Smooth muscle cell (in vitro differentiated cells): ENCODE measurements at regions not wholly inside any gene's neighbourhood (a gene's known extent, or its start where the extent isn't known, plus 50 kb on each side); places are given as distances from the start of the nearest gene placed in this dataset.

ENCODE experiments used
- DNase-seq: peaks from one replicate; lab custom pipeline; 2025; ENCODE audit not compliant: unreplicated experiment; lab: John Stamatoyannopoulos, UW
- H2AFZ ChIP-seq: fragments of 200-600 bp; sonication (generic); 2 replicates; pipeline ENCODE4 v1.6.0; 2016; ENCODE audit warnings: antibody characterized with exemption, low read depth, mild to moderate bottlenecking
- H3F3A ChIP-seq: fragments of 200-600 bp; sonication (generic); 2 replicates; pipeline ENCODE4 v1.6.0; 2017; ENCODE audit warnings: antibody characterized with exemption, low read depth
- H3K27ac ChIP-seq: fragments of 200-600 bp; sonication (generic); 2 replicates; pipeline ENCODE4 v1.5.1; 2016; ENCODE audit warnings: low read depth, mild to moderate bottlenecking
- H3K27me3 ChIP-seq: fragments of 200-600 bp; sonication (generic); 2 replicates; pipeline ENCODE4 v1.6.1; 2016; ENCODE audit warnings: low read depth, mild to moderate bottlenecking
- H3K36me3 ChIP-seq: fragments of 200-600 bp; sonication (generic); 2 replicates; pipeline ENCODE4 v1.5.1; 2016; ENCODE audit warnings: low read depth
- H3K4me1 ChIP-seq: fragments of 200-600 bp; sonication (generic); 2 replicates; pipeline ENCODE4 v1.5.1; 2016; ENCODE audit warnings: low read depth
- H3K4me2 ChIP-seq: fragments of 200-600 bp; sonication (generic); 2 replicates; pipeline ENCODE4 v1.6.0; 2016; ENCODE audit warnings: mild to moderate bottlenecking
- H3K4me3 ChIP-seq: fragments of 200-600 bp; sonication (generic); 2 replicates; pipeline ENCODE4 v1.5.1; 2016; ENCODE audit warnings: mild to moderate bottlenecking
- H3K79me2 ChIP-seq: fragments of 200-600 bp; sonication (generic); 2 replicates; pipeline ENCODE4 v1.6.0; 2016; ENCODE audit warnings: low read depth, mild to moderate bottlenecking
- H3K9ac ChIP-seq: fragments of 200-600 bp; sonication (generic); 2 replicates; pipeline ENCODE4 v1.6.0; 2016; ENCODE audit warnings: low read depth
- H3K9me3 ChIP-seq: fragments of 200-600 bp; sonication (generic); replicated peaks from 2 replicates; pipeline ENCODE4 v1.5.1; 2016; ENCODE audit warnings: low read depth
- H4K20me1 ChIP-seq: fragments of 200-600 bp; sonication (generic); 2 replicates; pipeline ENCODE4 v1.6.0; 2016; ENCODE audit warnings: low read depth
- WGBS: methylation state at CpG from one replicate; pipeline ENCODE4 v1.1.7; 2016; ENCODE audit warnings: low lambda C conversion rate; 5-methylcytosine and 5-hydroxymethylcytosine counted together
- TF ChIP-seq, protein P1 (sequence below): fragments of 200-600 bp; sonication (generic); IDR thresholded peaks from 2 replicates; pipeline ENCODE4 v1.5.1; 2017; ENCODE audit warnings: borderline replicate concordance, mild to moderate bottlenecking, antibody characterized with exemption; ENCODE audit not compliant: insufficient read depth, poor library complexity, severe bottlenecking

- no peak for DNase-seq
- no peaks in the 10 kb centered on the region for H3K36me3 ChIP-seq
- no peaks in the 10 kb centered on the region for H4K20me1 ChIP-seq
- no peak overlapping the region for H3K27ac ChIP-seq
- H3K9ac ChIP-seq = no peak overlapping the region
- TF ChIP-seq, protein P1, sequence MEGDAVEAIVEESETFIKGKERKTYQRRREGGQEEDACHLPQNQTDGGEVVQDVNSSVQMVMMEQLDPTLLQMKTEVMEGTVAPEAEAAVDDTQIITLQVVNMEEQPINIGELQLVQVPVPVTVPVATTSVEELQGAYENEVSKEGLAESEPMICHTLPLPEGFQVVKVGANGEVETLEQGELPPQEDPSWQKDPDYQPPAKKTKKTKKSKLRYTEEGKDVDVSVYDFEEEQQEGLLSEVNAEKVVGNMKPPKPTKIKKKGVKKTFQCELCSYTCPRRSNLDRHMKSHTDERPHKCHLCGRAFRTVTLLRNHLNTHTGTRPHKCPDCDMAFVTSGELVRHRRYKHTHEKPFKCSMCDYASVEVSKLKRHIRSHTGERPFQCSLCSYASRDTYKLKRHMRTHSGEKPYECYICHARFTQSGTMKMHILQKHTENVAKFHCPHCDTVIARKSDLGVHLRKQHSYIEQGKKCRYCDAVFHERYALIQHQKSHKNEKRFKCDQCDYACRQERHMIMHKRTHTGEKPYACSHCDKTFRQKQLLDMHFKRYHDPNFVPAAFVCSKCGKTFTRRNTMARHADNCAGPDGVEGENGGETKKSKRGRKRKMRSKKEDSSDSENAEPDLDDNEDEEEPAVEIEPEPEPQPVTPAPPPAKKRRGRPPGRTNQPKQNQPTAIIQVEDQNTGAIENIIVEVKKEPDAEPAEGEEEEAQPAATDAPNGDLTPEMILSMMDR = no peak
- WGBS = 90% methylated on average over 16 of the region's 16 CpGs
- H3F3A ChIP-seq = no peaks in the 10 kb centered on the region
- H3K4me2 ChIP-seq = no peak overlapping the region
- H3K79me2 ChIP-seq = no peaks in the 10 kb centered on the region
- H3K4me3 ChIP-seq = no peak overlapping the region
- no peaks in the 10 kb centered on the region for H3K9me3 ChIP-seq
- H3K27me3 ChIP-seq = no peaks in the 10 kb centered on the region
- H2AFZ ChIP-seq = no peak overlapping the region
- H3K4me1 ChIP-seq = no peaks in the 10 kb centered on the region
Measured at GRCh38 chr2:239724194-239724849, 300.8 kb downstream of the NDUFA10 start.

DNA sequence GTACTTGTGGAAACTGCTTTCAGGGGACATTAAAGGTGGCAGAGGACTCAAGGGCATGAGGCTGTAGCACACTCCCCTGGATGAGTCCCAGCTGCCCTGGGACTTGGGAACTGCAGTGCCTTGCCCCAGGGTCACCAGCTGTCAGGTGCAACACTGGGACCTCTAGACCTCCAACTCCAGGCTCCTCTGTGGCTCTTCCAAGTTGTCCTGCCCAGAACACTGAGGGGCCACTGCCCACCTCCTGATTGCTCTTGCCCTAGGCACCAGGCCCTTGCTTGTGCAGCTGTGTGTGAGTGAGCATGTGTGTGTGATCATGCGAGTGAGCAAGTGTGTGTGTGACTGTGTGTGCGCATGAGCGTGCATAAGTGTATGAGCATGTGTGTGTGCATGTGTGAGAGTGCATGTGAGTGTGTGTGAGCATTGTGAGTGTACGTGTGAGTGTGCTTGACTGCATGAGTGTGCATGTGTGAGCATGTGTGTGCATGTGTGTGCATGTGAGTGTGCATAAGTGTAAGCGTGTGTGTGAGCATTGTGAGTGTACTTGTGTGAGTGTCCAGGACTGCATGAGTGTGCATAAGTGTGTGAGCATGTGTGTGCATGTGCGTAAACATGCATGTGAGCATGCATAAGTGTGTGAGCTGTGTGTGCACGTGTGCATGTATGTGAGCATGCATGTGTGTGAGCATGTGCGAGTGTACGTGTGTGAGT lies 301.5 kb downstream of the NDUFA10 start:
- TF ChIP-seq, protein P1 = no peak
- Histone ChIP-seq H3K4me1 (no peaks in the 10 kb centered on the region), H3K4me2 (no peak overlapping the region), H4K20me1 (no peaks in the 10 kb centered on the region), H3K9me3 (no peaks in the 10 kb centered on the region), H3K36me3 (no peaks in the 10 kb centered on the region), H3K27me3 (no peaks in the 10 kb centered on the region), H2AFZ (no peak overlapping the region), H3K79me2 (no peaks in the 10 kb centered on the region), H3F3A (no peaks in the 10 kb centered on the region), H3K4me3 (no peak overlapping the region), H3K9ac (no peak overlapping the region), H3K27ac (no peak overlapping the region)
- WGBS = 92% methylated on average over 9 of the region's 9 CpGs
- DNase-seq = no peak

DNA sequence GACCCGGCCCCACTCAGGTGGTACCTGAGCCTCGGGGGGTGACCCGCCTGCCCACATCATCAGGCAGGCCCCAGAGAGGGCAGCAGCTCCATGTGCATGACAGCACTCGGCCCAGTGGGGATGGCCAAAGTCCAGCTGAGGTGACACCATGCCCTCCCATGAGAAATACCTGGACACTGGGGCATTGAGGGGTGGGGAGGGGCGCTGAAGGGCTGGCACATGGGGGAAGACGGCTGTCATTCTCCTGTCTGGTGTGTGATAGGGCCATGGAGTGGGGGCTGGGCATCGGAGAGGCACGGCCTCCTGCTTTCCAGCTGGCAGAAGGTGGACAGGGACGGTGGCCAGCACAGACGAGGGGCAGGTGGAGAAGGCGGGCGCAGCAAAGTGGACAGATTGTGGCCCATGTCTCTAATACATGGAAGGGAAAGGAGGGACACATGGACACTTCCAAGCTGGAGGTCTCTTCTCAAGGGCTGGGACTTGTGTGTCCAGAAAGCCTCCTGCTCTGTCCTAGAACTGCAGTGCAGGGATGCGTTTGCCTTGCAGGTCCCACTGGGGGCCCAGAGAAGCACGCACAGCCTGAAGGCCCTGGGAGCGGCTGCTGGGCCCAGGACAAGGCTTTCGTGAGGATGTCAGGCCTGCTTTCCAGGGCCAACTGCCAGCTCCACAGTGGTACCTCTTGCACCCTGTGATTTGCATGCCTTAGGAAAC lies 302.2 kb downstream of the NDUFA10 start:
- Histone ChIP-seq H4K20me1 (no peaks in the 10 kb centered on the region), H3K27ac (no peak overlapping the region), H3K4me2 (no peak overlapping the region), H2AFZ (no peak overlapping the region), H3K79me2 (no peaks in the 10 kb centered on the region), H3K9me3 (no peaks in the 10 kb centered on the region), H3K9ac (no peak overlapping the region), H3K4me1 (no peaks in the 10 kb centered on the region), H3K27me3 (no peaks in the 10 kb centered on the region), H3F3A (no peaks in the 10 kb centered on the region), H3K36me3 (no peaks in the 10 kb centered on the region), H3K4me3 (no peak overlapping the region)
- WGBS = 94% methylated on average over 16 of the region's 16 CpGs
- TF ChIP-seq, protein P1 = no peak
- DNase-seq = no peak
